K562 (cell line): ENCODE measurements at regions not wholly inside any gene's neighbourhood (a gene's known extent, or its start where the extent isn't known, plus 50 kb on each side); places are given as distances from the start of the nearest gene placed in this dataset.

ENCODE experiments used
- ATAC-seq: fragments of 200-7000 bp; cut with Tn5 transposase; 3 replicates; pipeline ENCODE4 v1.9.1; 2020; ENCODE audit warnings: moderate library complexity
- BruUV-seq: library from RNA; stranded (reverse); fragments of 400-500 nt; replicated peaks from 2 replicates; lab custom pipeline; 2021; lab: Mats Ljungman, UMichigan
- CTCF ChIA-PET: fragments of 300-600 bp; formaldehyde crosslinking; extraction: SDS; loops from one replicate; lab custom pipeline; 2021; ENCODE audit warnings: low intra/inter-chr PET ratio; lab: Yijun Ruan, JAX
- POLR2A ChIA-PET: fragments of 300-600, 350-650 bp; sonication (Branson Sonifier 250); formaldehyde crosslinking; extraction: SDS; loops from one replicate; lab custom pipeline; 2021; ENCODE audit warnings: antibody characterized with exemption, inconsistent platforms; lab: Yijun Ruan, JAX
- DNase-seq, 4 experiments: peaks; one replicate each; pipeline versions ENCODE4 v3.0.0 to v3.0.0-alpha.2; 2011 to 2018; ENCODE audit warnings: low spot score in 3 of 4, mixed read lengths in 3 of 4; ENCODE audit errors: extremely low read depth in 1 of 4
- FAIRE-seq: peaks from 2 replicates; lab custom pipeline; 2011; peaks lifted over from hg19 to GRCh38; lab: Jason Lieb, UNC
- H2AFZ ChIP-seq: 2 replicates; pipeline ENCODE4 v1.6.0; 2011; ENCODE audit warnings: low read depth, low read length, control low read depth, inconsistent platforms
- H3K27ac ChIP-seq: fragments of 200-600 bp; 3 replicates; pipeline ENCODE4 v1.8.0; 2011; ENCODE audit warnings: low read depth, mild to moderate bottlenecking, control low read depth, inconsistent platforms, low read length, moderate library complexity, mixed read lengths; ENCODE audit errors: extremely low read depth
- H3K27me3 ChIP-seq, 2 experiments: fragments of 300-600 bp in 1 of 2; 2 replicates in 1 of 2; 3 replicates in 1 of 2; pipeline versions ENCODE4 v1.6.0 to v1.8.0; 2011; ENCODE audit warnings: inconsistent platforms in 2 of 2, low read length in 2 of 2, mild to moderate bottlenecking in 1 of 2, mixed read lengths in 1 of 2, moderate library complexity in 1 of 2; ENCODE audit not compliant: control insufficient read depth in 2 of 2, insufficient read depth in 2 of 2
- H3K36me3 ChIP-seq: fragments of 300-600 bp; 3 replicates; pipeline ENCODE4 v1.8.0; 2011; ENCODE audit warnings: mild to moderate bottlenecking, low read length, inconsistent platforms; ENCODE audit not compliant: control insufficient read depth, insufficient read depth
- H3K4me1 ChIP-seq, 2 experiments: fragments of 200-600 bp in 1 of 2; replicated peaks in 1 of 2; 2 replicates in 1 of 2; 3 replicates in 1 of 2; pipeline versions ENCODE4 v1.5.1 to v1.8.0; 2011; ENCODE audit warnings: inconsistent platforms in 2 of 2, low read length in 2 of 2, mild to moderate bottlenecking in 1 of 2, mixed read lengths in 1 of 2, moderate library complexity in 1 of 2; ENCODE audit not compliant: control insufficient read depth in 2 of 2, insufficient read depth in 2 of 2
- H3K4me2 ChIP-seq: 2 replicates; pipeline ENCODE4 v1.6.1; 2011; ENCODE audit warnings: low read length, control low read depth, inconsistent platforms, mixed read lengths; ENCODE audit not compliant: insufficient read depth
- H3K4me3 ChIP-seq: fragments of 200-600 bp; sonication (generic), shearing (Covaris generic); 2 replicates; pipeline ENCODE4 v1.5.1; 2016; ENCODE audit warnings: control low read depth, inconsistent platforms
- H3K79me2 ChIP-seq: fragments of 200-600 bp; 3 replicates; pipeline ENCODE4 v1.8.0; 2011; ENCODE audit warnings: low read length, inconsistent platforms; ENCODE audit not compliant: control insufficient read depth, insufficient read depth
- H3K9ac ChIP-seq, 2 experiments: 2 replicates each; pipeline versions ENCODE4 v1.6.0 to v1.6.1; 2011; ENCODE audit warnings: low read depth in 2 of 2, low read length in 2 of 2, control low read depth in 1 of 2, inconsistent platforms in 1 of 2, mild to moderate bottlenecking in 1 of 2, mixed read lengths in 1 of 2; ENCODE audit not compliant: insufficient read depth in 1 of 2
- H3K9me1 ChIP-seq: one replicate; pipeline ENCODE4 v1.6.0; 2011; ENCODE audit warnings: inconsistent platforms, mild to moderate bottlenecking, low read length, moderate library complexity; ENCODE audit not compliant: control insufficient read depth, insufficient read depth
- H3K9me3 ChIP-seq: replicated peaks from 2 replicates; pipeline ENCODE4 v1.5.1; 2011; ENCODE audit warnings: low read depth, low read length, inconsistent platforms; ENCODE audit not compliant: control insufficient read depth, insufficient read depth
- H4K20me1 ChIP-seq: replicated peaks from 2 replicates; pipeline ENCODE4 v1.6.1; 2011; ENCODE audit warnings: low read length, inconsistent platforms, mixed read lengths; ENCODE audit not compliant: control insufficient read depth, insufficient read depth
- ATF7 ChIP-seq: fragments of 450-650 bp; IDR thresholded peaks from 2 replicates; pipeline ENCODE4 v1.7.1; 2014; ENCODE audit warnings: mild to moderate bottlenecking, moderate library complexity
- C11orf30 ChIP-seq: fragments of 450-650 bp; IDR thresholded peaks from 2 replicates; pipeline ENCODE4 v1.6.1; 2016; ENCODE audit warnings: low read depth, mild to moderate bottlenecking
- EGR1 ChIP-seq: fragments of 450-650 bp; conservative IDR thresholded peaks from 2 replicates; pipeline ENCODE4 v1.6.1; 2017; ENCODE audit warnings: mild to moderate bottlenecking
- JUNB ChIP-seq: fragments of 450-650 bp; formaldehyde crosslinking; conservative IDR thresholded peaks from 2 replicates; pipeline ENCODE4 v1.4.0; 2020; ENCODE audit warnings: mild to moderate bottlenecking
- PHB2 ChIP-seq: fragments of 450-650 bp; IDR thresholded peaks from 2 replicates; pipeline ENCODE4 v1.6.1; 2017; ENCODE audit warnings: low read depth
- PURB ChIP-seq: sonication (generic); formaldehyde crosslinking; IDR thresholded peaks from 2 replicates; pipeline ENCODE4 v1.9.0; 2021; ENCODE audit warnings: low read depth, mild to moderate bottlenecking, missing genetic modification reagents
- TARDBP ChIP-seq: fragments of 450-650 bp; IDR thresholded peaks from 2 replicates; pipeline ENCODE4 v1.6.1; 2016
- ZC3H4 ChIP-seq: sonication (generic); formaldehyde crosslinking; IDR thresholded peaks from 2 replicates; pipeline ENCODE4 v1.9.0; 2021; ENCODE audit warnings: missing genetic modification reagents, borderline replicate concordance
- ZNF3 ChIP-seq: fragments of 250-450 bp; sonication (Bioruptor Pico); IDR thresholded peaks from 2 replicates; pipeline ENCODE4 v1.5.0; 2021; ENCODE audit warnings: mild to moderate bottlenecking, moderate library complexity
- ZNF507 ChIP-seq: conservative IDR thresholded peaks from 2 replicates; pipeline ENCODE4 v1.6.1; 2017; ENCODE audit warnings: missing genetic modification characterization, missing compliant biosample characterization
- WGBS: fragments of 100-300 bp; shearing (Covaris generic); methylation state at CpG from one replicate; pipeline ENCODE4 v1.1.6; 2016; ENCODE audit warnings: low coverage, mixed read lengths; ENCODE audit not compliant: insufficient coverage; ENCODE audit errors: missing lambda C conversion rate; 5-methylcytosine and 5-hydroxymethylcytosine counted together
- in situ Hi-C: fragments of 300-500 bp; cut with MboI; formaldehyde crosslinking; loops from 4 replicates; pipeline ENCODE4 v1.15.0; 2018; ENCODE audit warnings: inconsistent platforms, mixed read lengths
- intact Hi-C: fragments of 100-400 bp; cut with micrococcal nuclease; formaldehyde crosslinking; loops from 2 replicates; pipeline ENCODE4 v1.14.2; 2022
- TF ChIP-seq, protein P1 (sequence below): fragments of 250-450 bp; sonication (Bioruptor Pico); IDR thresholded peaks from 2 replicates; pipeline ENCODE4 v1.5.0; 2022; ENCODE audit warnings: mild to moderate bottlenecking
- TF ChIP-seq, protein P2 (sequence below): fragments of 250-450 bp; sonication (Bioruptor Pico); IDR thresholded peaks from 2 replicates; pipeline ENCODE4 v1.8.0; 2022; ENCODE audit warnings: moderate library complexity, mild to moderate bottlenecking, inconsistent platforms
- TF ChIP-seq, protein P3 (sequence below): sonication (generic); formaldehyde crosslinking; IDR thresholded peaks from 2 replicates; pipeline ENCODE4 v1.8.0; 2023; ENCODE audit warnings: mild to moderate bottlenecking, missing genetic modification reagents

DNA sequence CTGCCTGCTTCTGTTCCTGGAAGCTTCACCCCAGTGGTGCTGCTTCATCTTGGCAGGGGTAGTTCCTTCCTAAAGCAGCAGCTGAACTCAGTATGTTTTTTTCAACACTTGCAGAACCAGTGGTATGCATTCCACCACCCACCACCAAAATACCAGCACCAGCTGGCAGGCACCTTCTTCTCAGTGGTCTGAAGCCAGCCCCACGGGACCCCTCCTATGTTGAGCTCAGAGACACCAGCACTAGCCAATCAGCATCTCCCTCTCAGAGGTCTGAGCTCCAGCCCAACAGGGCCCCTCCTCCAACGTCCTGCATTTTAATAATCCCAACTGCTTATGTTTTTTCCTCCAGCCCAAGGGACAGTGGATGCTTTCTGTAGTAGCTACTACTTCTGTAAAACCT, 299.6 kb upstream of the CCL2 start:
- ChIA-PET POLR2A (interaction anchor here (1.5 to 2.4 kb wide), 2 partner anchors 9 to 11 kb away, joined by 9 to 11 read pairs; no protein-coding TSS in a partner anchor), CTCF (no interaction called here)
- no peak for TF ChIP-seq C11orf30
- no peak for TF ChIP-seq ZNF507 (tag)
- TF ChIP-seq, protein P1, sequence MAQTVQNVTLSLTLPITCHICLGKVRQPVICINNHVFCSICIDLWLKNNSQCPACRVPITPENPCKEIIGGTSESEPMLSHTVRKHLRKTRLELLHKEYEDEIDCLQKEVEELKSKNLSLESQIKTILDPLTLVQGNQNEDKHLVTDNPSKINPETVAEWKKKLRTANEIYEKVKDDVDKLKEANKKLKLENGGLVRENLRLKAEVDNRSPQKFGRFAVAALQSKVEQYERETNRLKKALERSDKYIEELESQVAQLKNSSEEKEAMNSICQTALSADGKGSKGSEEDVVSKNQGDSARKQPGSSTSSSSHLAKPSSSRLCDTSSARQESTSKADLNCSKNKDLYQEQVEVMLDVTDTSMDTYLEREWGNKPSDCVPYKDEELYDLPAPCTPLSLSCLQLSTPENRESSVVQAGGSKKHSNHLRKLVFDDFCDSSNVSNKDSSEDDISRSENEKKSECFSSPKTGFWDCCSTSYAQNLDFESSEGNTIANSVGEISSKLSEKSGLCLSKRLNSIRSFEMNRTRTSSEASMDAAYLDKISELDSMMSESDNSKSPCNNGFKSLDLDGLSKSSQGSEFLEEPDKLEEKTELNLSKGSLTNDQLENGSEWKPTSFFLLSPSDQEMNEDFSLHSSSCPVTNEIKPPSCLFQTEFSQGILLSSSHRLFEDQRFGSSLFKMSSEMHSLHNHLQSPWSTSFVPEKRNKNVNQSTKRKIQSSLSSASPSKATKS = no peak
- TF ChIP-seq, protein P2, sequence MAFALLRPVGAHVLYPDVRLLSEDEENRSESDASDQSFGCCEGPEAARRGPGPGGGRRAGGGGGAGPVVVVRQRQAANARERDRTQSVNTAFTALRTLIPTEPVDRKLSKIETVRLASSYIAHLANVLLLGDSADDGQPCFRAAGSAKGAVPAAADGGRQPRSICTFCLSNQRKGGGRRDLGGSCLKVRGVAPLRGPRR (CRISPR knock-in tag) = no peak
- TF ChIP-seq PURB (CRISPR knock-in tag) = no peak
- TF ChIP-seq EGR1 = no peak
- no peak for TF ChIP-seq JUNB (CRISPR knock-in tag)
- no peak for TF ChIP-seq ZC3H4
- TF ChIP-seq ZNF3 (CRISPR knock-in tag) = no peak
- TF ChIP-seq PHB2 = no peak
- no peak for TF ChIP-seq ATF7
- TF ChIP-seq, protein P3, sequence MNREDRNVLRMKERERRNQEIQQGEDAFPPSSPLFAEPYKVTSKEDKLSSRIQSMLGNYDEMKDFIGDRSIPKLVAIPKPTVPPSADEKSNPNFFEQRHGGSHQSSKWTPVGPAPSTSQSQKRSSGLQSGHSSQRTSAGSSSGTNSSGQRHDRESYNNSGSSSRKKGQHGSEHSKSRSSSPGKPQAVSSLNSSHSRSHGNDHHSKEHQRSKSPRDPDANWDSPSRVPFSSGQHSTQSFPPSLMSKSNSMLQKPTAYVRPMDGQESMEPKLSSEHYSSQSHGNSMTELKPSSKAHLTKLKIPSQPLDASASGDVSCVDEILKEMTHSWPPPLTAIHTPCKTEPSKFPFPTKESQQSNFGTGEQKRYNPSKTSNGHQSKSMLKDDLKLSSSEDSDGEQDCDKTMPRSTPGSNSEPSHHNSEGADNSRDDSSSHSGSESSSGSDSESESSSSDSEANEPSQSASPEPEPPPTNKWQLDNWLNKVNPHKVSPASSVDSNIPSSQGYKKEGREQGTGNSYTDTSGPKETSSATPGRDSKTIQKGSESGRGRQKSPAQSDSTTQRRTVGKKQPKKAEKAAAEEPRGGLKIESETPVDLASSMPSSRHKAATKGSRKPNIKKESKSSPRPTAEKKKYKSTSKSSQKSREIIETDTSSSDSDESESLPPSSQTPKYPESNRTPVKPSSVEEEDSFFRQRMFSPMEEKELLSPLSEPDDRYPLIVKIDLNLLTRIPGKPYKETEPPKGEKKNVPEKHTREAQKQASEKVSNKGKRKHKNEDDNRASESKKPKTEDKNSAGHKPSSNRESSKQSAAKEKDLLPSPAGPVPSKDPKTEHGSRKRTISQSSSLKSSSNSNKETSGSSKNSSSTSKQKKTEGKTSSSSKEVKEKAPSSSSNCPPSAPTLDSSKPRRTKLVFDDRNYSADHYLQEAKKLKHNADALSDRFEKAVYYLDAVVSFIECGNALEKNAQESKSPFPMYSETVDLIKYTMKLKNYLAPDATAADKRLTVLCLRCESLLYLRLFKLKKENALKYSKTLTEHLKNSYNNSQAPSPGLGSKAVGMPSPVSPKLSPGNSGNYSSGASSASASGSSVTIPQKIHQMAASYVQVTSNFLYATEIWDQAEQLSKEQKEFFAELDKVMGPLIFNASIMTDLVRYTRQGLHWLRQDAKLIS (CRISPR knock-in tag) = no peak
- no peak for TF ChIP-seq TARDBP
- no peak for ATAC-seq
- H4K20me1 ChIP-seq = no peaks in the 10 kb centered on the region
- no peak overlapping the region for H3K9ac ChIP-seq
- intact Hi-C loops (no loop called here), in situ Hi-C loops (no loop called here)
- FAIRE-seq = no peak
- H3K4me3 ChIP-seq = no peak overlapping the region
- no peak overlapping the region for H3K27ac ChIP-seq
- no peaks in the 10 kb centered on the region for H3K79me2 ChIP-seq
- no peaks in the 10 kb centered on the region for H3K36me3 ChIP-seq
- H3K4me2 ChIP-seq = no peak overlapping the region
- no peaks in the 10 kb centered on the region; a peak in 1 of 5 replicates for H3K4me1 ChIP-seq
- H3K9me1 ChIP-seq = no peaks in the 10 kb centered on the region
- 0% methylated on average over 2 of the region's 2 CpGs for WGBS
- H3K9me3 ChIP-seq = no peaks in the 10 kb centered on the region; the same call in 1 of the 2 replicates
- no peak overlapping the region for H2AFZ ChIP-seq
- no TSS peak for BruUV-seq
- no peak for DNase-seq
- peaks cover 2 to 15% of the 10 kb centered on the region in 2 experiments; a peak in 3 of 5 replicates for H3K27me3 ChIP-seq
